Left lung (tissue), 4 donors: ENCODE measurements at regions not wholly inside any gene's neighbourhood (a gene's known extent, or its start where the extent isn't known, plus 50 kb on each side); places are given as distances from the start of the nearest gene placed in this dataset.
"Not testable (repeated sequence)": the region's sequence is repeated elsewhere in the genome, so short reads cannot be mapped to it uniquely, and the experiment has no call there.

ENCODE experiments used
- ATAC-seq: fragments of 200-7000 bp; cut with Tn5 transposase; one replicate; pipeline ENCODE4 v1.9.1; 2020; ENCODE audit warnings: moderate library complexity
- DNase-seq, 4 donors: peaks; one replicate each; pipeline ENCODE4 v3.0.0-alpha.2; 2013 to 2020
- H3K27ac ChIP-seq, 2 donors: fragments of 200-600 bp; sonication (generic) in 1 of 2; one replicate each; pipeline versions ENCODE4 v1.5.0 to v1.8.0; 2020 to 2021
- H3K27me3 ChIP-seq, 2 donors: fragments of 200-600 bp; sonication (generic) in 1 of 2; one replicate each; pipeline versions ENCODE4 v1.5.0 to v1.8.0; 2020 to 2021
- H3K36me3 ChIP-seq, 2 donors: fragments of 200-600 bp; sonication (generic) in 1 of 2; one replicate each; pipeline versions ENCODE4 v1.5.0 to v1.8.0; 2020 to 2021
- H3K4me1 ChIP-seq, 2 donors: fragments of 200-600 bp; one replicate each; pipeline ENCODE4 v1.8.0; 2021
- H3K4me3 ChIP-seq, 2 donors: fragments of 200-600 bp; sonication (generic) in 1 of 2; one replicate each; pipeline versions ENCODE4 v1.5.0 to v1.8.0; 2020 to 2021; ENCODE audit warnings: mild to moderate bottlenecking in 1 of 2
- H3K9me3 ChIP-seq, 2 donors: fragments of 200-600 bp; sonication (generic) in 1 of 2; one replicate each; pipeline versions ENCODE4 v1.5.0 to v1.8.0; 2020 to 2021
- CTCF ChIP-seq, 2 donors: fragments of 200-600 bp; sonication (generic) in 1 of 2; IDR thresholded peaks; one replicate each; pipeline versions ENCODE4 v1.5.0 to v1.8.0; 2021; ENCODE audit warnings: antibody characterized with exemption in 2 of 2
- intact Hi-C, 2 donors: fragments of 100-400 bp; cut with DNase I; formaldehyde crosslinking; loops; one replicate each; pipeline versions ENCODE4 v1.11.2 to v1.14.2; 2022
- donor health status: DM: no; HTN: yes; CAD: no.
- donor health status: DM: no; HTN: no; CAD: no.

GRCh38 chr10:22833781-22834180, 94.1 kb upstream of the ARMC3 start:
- ATAC-seq: no peak
- Histone ChIP-seq H3K9me3 (no peaks in the 10 kb centered on the region), H3K4me1 (peaks cover 0 to 4% of the 10 kb centered on the region in 2 donors), H3K27me3 (no peaks in the 10 kb centered on the region), H3K27ac (no peak overlapping the region), H3K36me3 (no peaks in the 10 kb centered on the region), H3K4me3 (no peak overlapping the region)
- intact Hi-C loops: no loop called here
- DNase-seq: no peak
- no peak for TF ChIP-seq CTCF (IDR thresholded peaks at IDR 0.05)

- no peak for TF ChIP-seq CTCF (IDR thresholded peaks at IDR 0.05)
- no peaks in the 10 kb centered on the region for H3K36me3 ChIP-seq
- no peaks in the 10 kb centered on the region for H3K9me3 ChIP-seq
- H3K27ac ChIP-seq: no peak overlapping the region
- no peaks in the 10 kb centered on the region for H3K27me3 ChIP-seq
- no peak overlapping the region for H3K4me3 ChIP-seq
- ATAC-seq (no peak), DNase-seq (no peak)
- intact Hi-C loops: no loop called here
- H3K4me1 ChIP-seq: peaks cover 0 to 4% of the 10 kb centered on the region in 2 donors
Observed at GRCh38 chr10:22833353-22833752, 94.5 kb upstream of the ARMC3 start.

- TF ChIP-seq CTCF (IDR thresholded peaks at IDR 0.05): no peak
- H3K36me3 ChIP-seq: no peaks in the 10 kb centered on the region
- no peak overlapping the region for H3K4me3 ChIP-seq
- DNase-seq: no peak
- intact Hi-C loops: no loop called here
- ATAC-seq: no peak
- no peak overlapping the region for H3K27ac ChIP-seq
- no peaks in the 10 kb centered on the region for H3K9me3 ChIP-seq
- H3K27me3 ChIP-seq: no peaks in the 10 kb centered on the region
- H3K4me1 ChIP-seq: peaks cover 0 to 4% of the 10 kb centered on the region in 2 donors
Observed at GRCh38 chr10:22832851-22833250, 95.0 kb upstream of the ARMC3 start.

GRCh38 chr10:22832066-22832602, 95.7 kb upstream of the ARMC3 start:
- ATAC-seq (no peak), DNase-seq (no peak)
- no peaks in the 10 kb centered on the region for H3K36me3 ChIP-seq
- intact Hi-C loops: no loop called here
- TF ChIP-seq CTCF (IDR thresholded peaks at IDR 0.05): no peak
- no peak overlapping the region for H3K27ac ChIP-seq
- no peak overlapping the region for H3K4me3 ChIP-seq
- H3K27me3 ChIP-seq: no peaks in the 10 kb centered on the region
- no peaks in the 10 kb centered on the region for H3K9me3 ChIP-seq
- H3K4me1 ChIP-seq: peaks cover 0 to 4% of the 10 kb centered on the region in 2 donors

- Histone ChIP-seq H3K27ac (no peak overlapping the region), H3K4me1 (peaks cover 0 to 4% of the 10 kb centered on the region in 2 donors), H3K9me3 (no peaks in the 10 kb centered on the region), H3K4me3 (no peak overlapping the region), H3K36me3 (no peaks in the 10 kb centered on the region), H3K27me3 (no peaks in the 10 kb centered on the region)
- ATAC-seq (no peak), DNase-seq (no peak)
- intact Hi-C loops: no loop called here
- no peak for TF ChIP-seq CTCF (IDR thresholded peaks at IDR 0.05)
Observed at GRCh38 chr10:22831586-22831985, 96.3 kb upstream of the ARMC3 start.

GRCh38 chr10:22828712-22829111, 99.1 kb upstream of the ARMC3 start:
- H3K4me3 ChIP-seq, H3K4me1 ChIP-seq, H3K27ac ChIP-seq, H3K9me3 ChIP-seq, DNase-seq, intact Hi-C loops, ATAC-seq, H3K27me3 ChIP-seq, H3K36me3 ChIP-seq: not testable (repeated sequence)
